H1 (cell line): ENCODE measurements at regions not wholly inside any gene's neighbourhood (a gene's known extent, or its start where the extent isn't known, plus 50 kb on each side); places are given as distances from the start of the nearest gene placed in this dataset.

ENCODE experiments used
- ASH2L ChIP-seq: fragments of 200-600, 300-600 bp; sonication (generic); IDR thresholded peaks from one replicate; pipeline ENCODE4 v1.7.1; 2017; ENCODE audit warnings: low read length
- BACH1 ChIP-seq: IDR thresholded peaks from 2 replicates; pipeline ENCODE4 v1.6.1; 2012; ENCODE audit warnings: low read length, improper control_type of control experiment
- CHD1 ChIP-seq: IDR thresholded peaks from 2 replicates; pipeline ENCODE4 v1.6.1; 2012; ENCODE audit warnings: low read depth, low read length, improper control_type of control experiment
- NRF1 ChIP-seq: IDR thresholded peaks from 2 replicates; pipeline ENCODE4 v1.6.1; 2011; ENCODE audit warnings: mild to moderate bottlenecking, low read depth, low read length, improper control_type of control experiment
- TAF1 ChIP-seq: IDR thresholded peaks from 2 replicates; pipeline ENCODE4 v1.6.1; 2011; ENCODE audit warnings: mild to moderate bottlenecking, low read depth, low read length
- TAF7 ChIP-seq: optimal IDR thresholded peaks from 2 replicates; pipeline ENCODE3; 2011; ENCODE audit warnings: low read depth, mild to moderate bottlenecking, inconsistent platforms, low read length, moderate library complexity, borderline replicate concordance
- TCF12 ChIP-seq: IDR thresholded peaks from 2 replicates; pipeline ENCODE4 v1.6.1; 2011; ENCODE audit warnings: low read depth, mild to moderate bottlenecking, low read length
- TF ChIP-seq, protein P1 (sequence below): IDR thresholded peaks from 2 replicates; pipeline ENCODE4 v1.6.1; 2011; ENCODE audit warnings: low read length, improper control_type of control experiment

DNA sequence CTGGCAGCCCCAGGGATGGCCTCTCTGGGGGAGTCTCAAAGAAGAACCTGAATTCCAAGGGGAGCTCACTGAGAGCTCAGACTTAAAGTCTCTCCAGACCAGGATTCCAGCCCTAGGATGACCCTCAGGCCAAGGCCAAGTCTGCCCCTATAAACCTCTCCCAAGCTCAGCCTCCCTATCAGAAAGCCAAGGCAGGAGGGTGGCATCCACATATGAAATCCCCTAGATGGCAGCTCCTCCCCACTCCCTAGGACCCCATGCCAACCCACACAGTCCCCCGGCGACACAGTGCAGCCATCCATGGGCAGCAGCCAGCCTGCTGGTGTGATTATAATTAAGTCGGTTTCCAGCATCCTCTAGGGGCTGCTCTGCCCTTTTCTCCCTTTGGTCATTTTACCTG lies 269.9 kb downstream of the CDK5RAP2 start (continued):
- TF ChIP-seq, protein P1, sequence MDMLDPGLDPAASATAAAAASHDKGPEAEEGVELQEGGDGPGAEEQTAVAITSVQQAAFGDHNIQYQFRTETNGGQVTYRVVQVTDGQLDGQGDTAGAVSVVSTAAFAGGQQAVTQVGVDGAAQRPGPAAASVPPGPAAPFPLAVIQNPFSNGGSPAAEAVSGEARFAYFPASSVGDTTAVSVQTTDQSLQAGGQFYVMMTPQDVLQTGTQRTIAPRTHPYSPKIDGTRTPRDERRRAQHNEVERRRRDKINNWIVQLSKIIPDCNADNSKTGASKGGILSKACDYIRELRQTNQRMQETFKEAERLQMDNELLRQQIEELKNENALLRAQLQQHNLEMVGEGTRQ, result no peak
- TF ChIP-seq ASH2L (no peak), TAF1 (no peak), TAF7 (no peak), BACH1 (no peak), CHD1 (no peak), NRF1 (no peak), TCF12 (no peak)
- TF ChIP-seq, all 59 proteins: peak for 0
